ENCODE measurements at regions not wholly inside any gene's neighbourhood (a gene's known extent, or its start where the extent isn't known, plus 50 kb on each side); places are given as distances from the start of the nearest gene placed in this dataset.

GRCh38 chr3:162938083-162938482 lies 1441.5 kb downstream of the OTOL1 start:
- ATAC-seq, result no peak
- Histone ChIP-seq H3K27ac (no peak overlapping the region), H3K4me3 (no peak overlapping the region), H3K9me3 (no peaks in the 10 kb centered on the region), H3K36me3 (no peaks in the 10 kb centered on the region), H3K4me1 (no peaks in the 10 kb centered on the region), H3K27me3 (no peaks in the 10 kb centered on the region)
- TF ChIP-seq CTCF (IDR thresholded peaks at IDR 0.05), result no peak
- no peak for TF ChIP-seq POLR2A (IDR thresholded peaks at IDR 0.05)
- 38% methylated on average over 2 of the region's 2 CpGs for WGBS (ENCODE audit: insufficient coverage, low coverage, low lambda C conversion rate, missing lambda C conversion rate)
- intact Hi-C loops (cut with DNase I), result no loop called here
- no peak for DNase-seq

- Histone ChIP-seq H3K36me3 (no peaks in the 10 kb centered on the region), H3K27me3 (no peaks in the 10 kb centered on the region), H3K4me3 (no peak overlapping the region), H3K9me3 (no peaks in the 10 kb centered on the region), H3K27ac (no peak overlapping the region), H3K4me1 (no peaks in the 10 kb centered on the region)
- 3% methylated on average over 1 of the region's 1 CpG for WGBS (ENCODE audit: insufficient coverage, low coverage, low lambda C conversion rate, missing lambda C conversion rate)
- ATAC-seq, result no peak
- intact Hi-C loops (cut with DNase I), result no loop called here
- no peak for TF ChIP-seq CTCF (IDR thresholded peaks at IDR 0.05)
- TF ChIP-seq POLR2A (IDR thresholded peaks at IDR 0.05), result no peak
- DNase-seq, result no peak
These were observed 1449.0 kb downstream of the OTOL1 start for GRCh38 chr3:162945626-162946025.

- no peaks in the 10 kb centered on the region for H3K36me3 ChIP-seq
- ATAC-seq (no peak), DNase-seq (no peak)
- H3K27me3 ChIP-seq, result no peaks in the 10 kb centered on the region
- TF ChIP-seq POLR2A (IDR thresholded peaks at IDR 0.05) (no peak), CTCF (IDR thresholded peaks at IDR 0.05) (no peak)
- no peak overlapping the region for H3K4me3 ChIP-seq
- no peak overlapping the region for H3K27ac ChIP-seq
- no peaks in the 10 kb centered on the region for H3K4me1 ChIP-seq
- no peaks in the 10 kb centered on the region for H3K9me3 ChIP-seq
- intact Hi-C loops (cut with DNase I), result no loop called here
These were observed 1460.1 kb downstream of the OTOL1 start for GRCh38 chr3:162956711-162957110.

- Histone ChIP-seq H3K36me3 (no peaks in the 10 kb centered on the region), H3K4me1 (no peaks in the 10 kb centered on the region), H3K9me3 (no peaks in the 10 kb centered on the region), H3K4me3 (no peak overlapping the region), H3K27me3 (no peaks in the 10 kb centered on the region), H3K27ac (no peak overlapping the region)
- no peak for DNase-seq
- WGBS (ENCODE audit: insufficient coverage, low coverage, low lambda C conversion rate, missing lambda C conversion rate), result 20% methylated on average over 1 of the region's 1 CpG
- no peak for ATAC-seq
- TF ChIP-seq POLR2A (IDR thresholded peaks at IDR 0.05), result no peak
- TF ChIP-seq CTCF (IDR thresholded peaks at IDR 0.05), result no peak
- intact Hi-C loops (cut with DNase I), result no loop called here
These were observed 1463.7 kb downstream of the OTOL1 start for GRCh38 chr3:162960269-162960668.

GRCh38 chr3:162970292-162970691 lies 1473.7 kb downstream of the OTOL1 start:
- 68% methylated on average over 1 of the region's 1 CpG for WGBS (ENCODE audit: insufficient coverage, low coverage, low lambda C conversion rate, missing lambda C conversion rate)
- Histone ChIP-seq H3K27ac (no peak overlapping the region), H3K9me3 (no peaks in the 10 kb centered on the region), H3K36me3 (no peaks in the 10 kb centered on the region), H3K4me1 (no peaks in the 10 kb centered on the region), H3K4me3 (no peak overlapping the region), H3K27me3 (no peaks in the 10 kb centered on the region)
- no peak for ATAC-seq
- TF ChIP-seq POLR2A (IDR thresholded peaks at IDR 0.05) (no peak), CTCF (IDR thresholded peaks at IDR 0.05) (no peak)
- intact Hi-C loops (cut with DNase I), result no loop called here
- DNase-seq, result no peak
